K562 (cell line): ENCODE measurements at regions not wholly inside any gene's neighbourhood (a gene's known extent, or its start where the extent isn't known, plus 50 kb on each side); places are given as distances from the start of the nearest gene placed in this dataset.

ENCODE experiments used
- ATAC-seq: fragments of 200-7000 bp; cut with Tn5 transposase; 3 replicates; pipeline ENCODE4 v1.9.1; 2020; ENCODE audit warnings: moderate library complexity
- BruUV-seq: library from RNA; stranded (reverse); fragments of 400-500 nt; replicated peaks from 2 replicates; lab custom pipeline; 2021; lab: Mats Ljungman, UMichigan
- CTCF ChIA-PET: fragments of 300-600 bp; formaldehyde crosslinking; extraction: SDS; loops from one replicate; lab custom pipeline; 2021; ENCODE audit warnings: low intra/inter-chr PET ratio; lab: Yijun Ruan, JAX
- POLR2A ChIA-PET: fragments of 300-600, 350-650 bp; sonication (Branson Sonifier 250); formaldehyde crosslinking; extraction: SDS; loops from one replicate; lab custom pipeline; 2021; ENCODE audit warnings: antibody characterized with exemption, inconsistent platforms; lab: Yijun Ruan, JAX
- DNase-seq, 4 experiments: peaks; one replicate each; pipeline versions ENCODE4 v3.0.0 to v3.0.0-alpha.2; 2011 to 2018; ENCODE audit warnings: low spot score in 3 of 4, mixed read lengths in 3 of 4; ENCODE audit errors: extremely low read depth in 1 of 4
- FAIRE-seq: peaks from 2 replicates; lab custom pipeline; 2011; peaks lifted over from hg19 to GRCh38; lab: Jason Lieb, UNC
- H2AFZ ChIP-seq: 2 replicates; pipeline ENCODE4 v1.6.0; 2011; ENCODE audit warnings: low read depth, low read length, control low read depth, inconsistent platforms
- H3K27ac ChIP-seq: fragments of 200-600 bp; 3 replicates; pipeline ENCODE4 v1.8.0; 2011; ENCODE audit warnings: low read depth, mild to moderate bottlenecking, control low read depth, inconsistent platforms, low read length, moderate library complexity, mixed read lengths; ENCODE audit errors: extremely low read depth
- H3K27me3 ChIP-seq, 2 experiments: fragments of 300-600 bp in 1 of 2; 2 replicates in 1 of 2; 3 replicates in 1 of 2; pipeline versions ENCODE4 v1.6.0 to v1.8.0; 2011; ENCODE audit warnings: inconsistent platforms in 2 of 2, low read length in 2 of 2, mild to moderate bottlenecking in 1 of 2, mixed read lengths in 1 of 2, moderate library complexity in 1 of 2; ENCODE audit not compliant: control insufficient read depth in 2 of 2, insufficient read depth in 2 of 2
- H3K36me3 ChIP-seq: fragments of 300-600 bp; 3 replicates; pipeline ENCODE4 v1.8.0; 2011; ENCODE audit warnings: mild to moderate bottlenecking, low read length, inconsistent platforms; ENCODE audit not compliant: control insufficient read depth, insufficient read depth
- H3K4me1 ChIP-seq, 2 experiments: fragments of 200-600 bp in 1 of 2; replicated peaks in 1 of 2; 2 replicates in 1 of 2; 3 replicates in 1 of 2; pipeline versions ENCODE4 v1.5.1 to v1.8.0; 2011; ENCODE audit warnings: inconsistent platforms in 2 of 2, low read length in 2 of 2, mild to moderate bottlenecking in 1 of 2, mixed read lengths in 1 of 2, moderate library complexity in 1 of 2; ENCODE audit not compliant: control insufficient read depth in 2 of 2, insufficient read depth in 2 of 2
- H3K4me2 ChIP-seq: 2 replicates; pipeline ENCODE4 v1.6.1; 2011; ENCODE audit warnings: low read length, control low read depth, inconsistent platforms, mixed read lengths; ENCODE audit not compliant: insufficient read depth
- H3K4me3 ChIP-seq: fragments of 200-600 bp; sonication (generic), shearing (Covaris generic); 2 replicates; pipeline ENCODE4 v1.5.1; 2016; ENCODE audit warnings: control low read depth, inconsistent platforms
- H3K79me2 ChIP-seq: fragments of 200-600 bp; 3 replicates; pipeline ENCODE4 v1.8.0; 2011; ENCODE audit warnings: low read length, inconsistent platforms; ENCODE audit not compliant: control insufficient read depth, insufficient read depth
- H3K9ac ChIP-seq, 2 experiments: 2 replicates each; pipeline versions ENCODE4 v1.6.0 to v1.6.1; 2011; ENCODE audit warnings: low read depth in 2 of 2, low read length in 2 of 2, control low read depth in 1 of 2, inconsistent platforms in 1 of 2, mild to moderate bottlenecking in 1 of 2, mixed read lengths in 1 of 2; ENCODE audit not compliant: insufficient read depth in 1 of 2
- H3K9me1 ChIP-seq: one replicate; pipeline ENCODE4 v1.6.0; 2011; ENCODE audit warnings: inconsistent platforms, mild to moderate bottlenecking, low read length, moderate library complexity; ENCODE audit not compliant: control insufficient read depth, insufficient read depth
- H3K9me3 ChIP-seq: replicated peaks from 2 replicates; pipeline ENCODE4 v1.5.1; 2011; ENCODE audit warnings: low read depth, low read length, inconsistent platforms; ENCODE audit not compliant: control insufficient read depth, insufficient read depth
- H4K20me1 ChIP-seq: replicated peaks from 2 replicates; pipeline ENCODE4 v1.6.1; 2011; ENCODE audit warnings: low read length, inconsistent platforms, mixed read lengths; ENCODE audit not compliant: control insufficient read depth, insufficient read depth
- E2F6 ChIP-seq, 2 experiments: IDR thresholded peaks; 2 replicates each; pipeline ENCODE4 v1.6.1; 2011; ENCODE audit warnings: borderline replicate concordance in 1 of 2, control low read depth in 1 of 2, low read depth in 1 of 2, low read length in 1 of 2, mild to moderate bottlenecking in 1 of 2, mixed read lengths in 1 of 2, moderate library complexity in 1 of 2; ENCODE audit not compliant: insufficient read depth in 1 of 2, insufficient read length in 1 of 2, poor library complexity in 1 of 2, severe bottlenecking in 1 of 2; ENCODE audit errors: extremely low read depth in 1 of 2
- HMG20B ChIP-seq: fragments of 250-450 bp; sonication (Bioruptor Pico); IDR thresholded peaks from 2 replicates; pipeline ENCODE4 v1.5.0; 2021; ENCODE audit warnings: mild to moderate bottlenecking
- KLF1 ChIP-seq: fragments of 450-650 bp; IDR thresholded peaks from 2 replicates; pipeline ENCODE4 v1.6.1; 2016; ENCODE audit warnings: missing genetic modification characterization, missing compliant biosample characterization
- SIN3A ChIP-seq, 2 experiments: fragments of 150-350 bp in 1 of 2; IDR thresholded peaks; 2 replicates each; pipeline ENCODE4 v1.6.1; 2011 to 2016; ENCODE audit warnings: borderline replicate concordance in 2 of 2, low read depth in 2 of 2, low read length in 2 of 2, mild to moderate bottlenecking in 2 of 2, moderate library complexity in 2 of 2; ENCODE audit not compliant: control insufficient read depth in 1 of 2
- TAF9B ChIP-seq: fragments of 450-650 bp; IDR thresholded peaks from 2 replicates; pipeline ENCODE4 v1.6.1; 2018; ENCODE audit warnings: mild to moderate bottlenecking; ENCODE audit not compliant: partially characterized antibody
- WHSC1 ChIP-seq: IDR thresholded peaks from one replicate; pipeline ENCODE4 v1.6.1; 2012; ENCODE audit warnings: low read length, control low read depth, inconsistent platforms
- ZBTB5 ChIP-seq: fragments of 450-650 bp; IDR thresholded peaks from 2 replicates; pipeline ENCODE4 v1.6.1; 2017; ENCODE audit warnings: antibody characterized with exemption
- ZNF263 ChIP-seq: sonication (generic); formaldehyde crosslinking; IDR thresholded peaks from 2 replicates; pipeline ENCODE4 v1.8.0; 2022; ENCODE audit warnings: mild to moderate bottlenecking, missing genetic modification reagents, borderline replicate concordance
- WGBS: fragments of 100-300 bp; shearing (Covaris generic); methylation state at CpG from one replicate; pipeline ENCODE4 v1.1.6; 2016; ENCODE audit warnings: low coverage, mixed read lengths; ENCODE audit not compliant: insufficient coverage; ENCODE audit errors: missing lambda C conversion rate; 5-methylcytosine and 5-hydroxymethylcytosine counted together
- in situ Hi-C: fragments of 300-500 bp; cut with MboI; formaldehyde crosslinking; loops from 4 replicates; pipeline ENCODE4 v1.15.0; 2018; ENCODE audit warnings: inconsistent platforms, mixed read lengths
- intact Hi-C: fragments of 100-400 bp; cut with micrococcal nuclease; formaldehyde crosslinking; loops from 2 replicates; pipeline ENCODE4 v1.14.2; 2022

- no peaks in the 10 kb centered on the region; the same call in 1 of the 2 replicates for H3K9me3 ChIP-seq
- TF ChIP-seq ZBTB5 (no peak), KLF1 (no peak), HMG20B (no peak)
- no peak overlapping the region for H3K27ac ChIP-seq
- H2AFZ ChIP-seq = no peak overlapping the region
- ChIA-PET CTCF (no interaction called here), POLR2A (no interaction called here)
- FAIRE-seq = no peak
- no peak overlapping the region for H3K9ac ChIP-seq
- no peak for DNase-seq
- no peaks in the 10 kb centered on the region for H3K9me1 ChIP-seq
- no peak overlapping the region for H3K4me3 ChIP-seq
- no peak for ATAC-seq
- H4K20me1 ChIP-seq = no peaks in the 10 kb centered on the region
- H3K27me3 ChIP-seq = no peaks in the 10 kb centered on the region
- H3K36me3 ChIP-seq = no peaks in the 10 kb centered on the region
- H3K79me2 ChIP-seq = no peaks in the 10 kb centered on the region
- in situ Hi-C loops (no loop called here), intact Hi-C loops (no loop called here)
- no TSS peak for BruUV-seq
- H3K4me2 ChIP-seq = no peak overlapping the region
- H3K4me1 ChIP-seq = no peaks in the 10 kb centered on the region
- WGBS = 0% methylated on average over 3 of the region's 3 CpGs
Observed at GRCh38 chr20:39829256-39829655, 859.8 kb downstream of the MAFB start.

GRCh38 chr20:39825950-39826349 is 863.1 kb downstream of the MAFB start:
- H4K20me1 ChIP-seq = no peaks in the 10 kb centered on the region
- no peak overlapping the region for H3K4me2 ChIP-seq
- intact Hi-C loops (no loop called here), in situ Hi-C loops (no loop called here)
- H3K36me3 ChIP-seq = no peaks in the 10 kb centered on the region
- 0% methylated on average over 3 of the region's 3 CpGs for WGBS
- ChIA-PET POLR2A (no interaction called here), CTCF (no interaction called here)
- FAIRE-seq (no peak), DNase-seq (no peak), ATAC-seq (no peak)
- BruUV-seq = no TSS peak
- H3K4me1 ChIP-seq = no peaks in the 10 kb centered on the region
- H3K79me2 ChIP-seq = no peaks in the 10 kb centered on the region
- H3K27me3 ChIP-seq = no peaks in the 10 kb centered on the region
- no peak overlapping the region for H3K4me3 ChIP-seq
- no peaks in the 10 kb centered on the region; the same call in 1 of the 2 replicates for H3K9me3 ChIP-seq
- H3K9ac ChIP-seq = no peak overlapping the region
- H2AFZ ChIP-seq = no peak overlapping the region
- no peak overlapping the region for H3K27ac ChIP-seq
- H3K9me1 ChIP-seq = no peaks in the 10 kb centered on the region
- no peak for TF ChIP-seq SIN3A (IDR thresholded peaks at IDR 0.05; ENCODE audit: borderline replicate concordance in 2 of 2, control insufficient read depth in 1 of 2, low read depth in 2 of 2, low read length in 2 of 2)
- no peak for TF ChIP-seq E2F6 (IDR thresholded peaks at IDR 0.05; ENCODE audit: borderline replicate concordance in 1 of 2, extremely low read depth in 1 of 2, insufficient read depth in 1 of 2, insufficient read length in 1 of 2, low read depth in 1 of 2, low read length in 1 of 2, poor library complexity in 1 of 2, severe bottlenecking in 1 of 2)
- TF ChIP-seq WHSC1 = no peak
- TF ChIP-seq TAF9B = no peak
- TF ChIP-seq ZNF263 (CRISPR knock-in tag) = no peak
